Esophagus squamous epithelium (tissue), 5 donors: ENCODE measurements at regions not wholly inside any gene's neighbourhood (a gene's known extent, or its start where the extent isn't known, plus 50 kb on each side); places are given as distances from the start of the nearest gene placed in this dataset.

Experiments used
- DNase-seq: peaks from one replicate; lab custom pipeline; 2025; lab: John Stamatoyannopoulos, UW
- H3K27ac ChIP-seq, 4 donors: fragments of 200-600 bp; sonication (generic); one replicate each; pipeline ENCODE4 v1.5.1; 2016 to 2019; ENCODE audit warnings: mild to moderate bottlenecking in 1 of 4
- H3K27me3 ChIP-seq, 4 donors: fragments of 200-600 bp; sonication (generic); 1 replicate in 3 of 4; 2 replicates in 1 of 4; pipeline versions ENCODE4 v1.5.1 to v1.6.0; 2017 to 2021; ENCODE audit warnings: antibody characterized with exemption in 1 of 4
- H3K36me3 ChIP-seq, 3 donors: fragments of 200-600 bp; sonication (generic); one replicate each; pipeline ENCODE4 v1.5.1; 2016 to 2019
- H3K4me1 ChIP-seq, 3 donors: fragments of 200-600 bp; sonication (generic); one replicate each; pipeline ENCODE4 v1.5.1; 2017 to 2019
- H3K4me3 ChIP-seq, 4 donors: fragments of 200-600 bp; sonication (generic); 1 replicate in 3 of 4; 2 replicates in 1 of 4; pipeline ENCODE4 v1.5.1; 2016 to 2019; ENCODE audit warnings: mild to moderate bottlenecking in 2 of 4, moderate library complexity in 1 of 4
- H3K9me3 ChIP-seq, 3 donors: fragments of 200-600 bp; sonication (generic); one replicate each; pipeline ENCODE4 v1.5.1; 2016 to 2019
- POLR2A ChIP-seq, 4 donors: fragments of 450-650 bp; IDR thresholded peaks; one replicate each; pipeline ENCODE4 v1.6.1; 2017; ENCODE audit warnings: antibody characterized with exemption in 4 of 4, mild to moderate bottlenecking in 4 of 4, moderate library complexity in 3 of 4
- WGBS, 2 donors: methylation state at CpG; one replicate each; pipeline ENCODE4 v1.1.5; 2018; 5-methylcytosine and 5-hydroxymethylcytosine counted together
- intact Hi-C: fragments of 100-400 bp; cut with DNase I; formaldehyde crosslinking; loops from one replicate; pipeline ENCODE4 v1.15.0; 2022
- TF ChIP-seq, protein P1 (sequence below), 6 experiments: fragments of 450-650 bp in 4 of 6; fragments of 200-600 bp in 2 of 6; sonication (generic) in 2 of 6; IDR thresholded peaks; one replicate each; pipeline ENCODE4 v1.5.1; 2016 to 2019; ENCODE audit warnings: antibody characterized with exemption in 6 of 6, mild to moderate bottlenecking in 4 of 6, moderate library complexity in 4 of 6
- donor health status: DM: yes; HTN: yes; CAD: no.

DNA sequence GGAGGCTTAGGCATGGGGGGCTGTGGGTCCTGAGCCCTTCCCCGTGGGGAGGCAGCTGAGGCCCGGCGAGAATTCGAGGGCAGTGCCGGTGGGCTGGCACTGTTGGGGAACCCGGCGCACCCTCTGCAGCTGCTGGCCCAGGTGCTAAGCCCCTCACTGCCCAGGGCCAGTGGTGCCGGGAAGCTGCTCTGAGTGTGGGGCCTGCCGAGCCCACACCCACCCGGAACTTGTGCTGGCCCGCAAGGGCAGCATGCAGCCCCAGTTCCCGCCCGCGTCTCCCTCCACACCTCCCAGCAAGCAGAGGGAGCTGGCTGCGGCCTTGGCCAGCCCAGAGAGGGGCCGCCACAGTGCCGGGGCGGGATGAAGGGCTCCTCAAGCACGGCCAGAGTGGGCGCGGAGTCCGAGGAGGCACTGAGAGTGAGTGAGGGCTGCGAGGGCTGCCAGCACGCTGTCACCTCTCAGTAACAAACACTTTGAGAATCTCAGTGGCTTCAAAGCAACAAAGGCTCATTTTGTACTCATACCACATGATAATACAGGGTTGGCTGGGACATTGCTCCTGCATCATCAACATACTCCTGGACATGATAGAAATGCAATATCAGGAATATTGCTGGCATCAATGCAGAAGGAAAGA, 265.7 kb upstream of the ANKRD55 start:
- no peak overlapping the region for H3K27ac ChIP-seq
- H3K9me3 ChIP-seq, result no peaks in the 10 kb centered on the region
- WGBS, 2 donors, result 89 to 90% methylated on average over 2 to 13 of the region's 24 CpGs
- no peaks in the 10 kb centered on the region for H3K27me3 ChIP-seq
- intact Hi-C loops, result no loop called here
- TF ChIP-seq POLR2A (IDR thresholded peaks at IDR 0.05), result no peak
- TF ChIP-seq, protein P1, sequence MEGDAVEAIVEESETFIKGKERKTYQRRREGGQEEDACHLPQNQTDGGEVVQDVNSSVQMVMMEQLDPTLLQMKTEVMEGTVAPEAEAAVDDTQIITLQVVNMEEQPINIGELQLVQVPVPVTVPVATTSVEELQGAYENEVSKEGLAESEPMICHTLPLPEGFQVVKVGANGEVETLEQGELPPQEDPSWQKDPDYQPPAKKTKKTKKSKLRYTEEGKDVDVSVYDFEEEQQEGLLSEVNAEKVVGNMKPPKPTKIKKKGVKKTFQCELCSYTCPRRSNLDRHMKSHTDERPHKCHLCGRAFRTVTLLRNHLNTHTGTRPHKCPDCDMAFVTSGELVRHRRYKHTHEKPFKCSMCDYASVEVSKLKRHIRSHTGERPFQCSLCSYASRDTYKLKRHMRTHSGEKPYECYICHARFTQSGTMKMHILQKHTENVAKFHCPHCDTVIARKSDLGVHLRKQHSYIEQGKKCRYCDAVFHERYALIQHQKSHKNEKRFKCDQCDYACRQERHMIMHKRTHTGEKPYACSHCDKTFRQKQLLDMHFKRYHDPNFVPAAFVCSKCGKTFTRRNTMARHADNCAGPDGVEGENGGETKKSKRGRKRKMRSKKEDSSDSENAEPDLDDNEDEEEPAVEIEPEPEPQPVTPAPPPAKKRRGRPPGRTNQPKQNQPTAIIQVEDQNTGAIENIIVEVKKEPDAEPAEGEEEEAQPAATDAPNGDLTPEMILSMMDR (IDR thresholded peaks at IDR 0.05), result no peak
- no peaks in the 10 kb centered on the region for H3K36me3 ChIP-seq
- peaks cover 0 to 7% (median 0%) of the 10 kb centered on the region in 3 donors for H3K4me1 ChIP-seq
- no peak overlapping the region for H3K4me3 ChIP-seq
- DNase-seq, result no peak

DNA sequence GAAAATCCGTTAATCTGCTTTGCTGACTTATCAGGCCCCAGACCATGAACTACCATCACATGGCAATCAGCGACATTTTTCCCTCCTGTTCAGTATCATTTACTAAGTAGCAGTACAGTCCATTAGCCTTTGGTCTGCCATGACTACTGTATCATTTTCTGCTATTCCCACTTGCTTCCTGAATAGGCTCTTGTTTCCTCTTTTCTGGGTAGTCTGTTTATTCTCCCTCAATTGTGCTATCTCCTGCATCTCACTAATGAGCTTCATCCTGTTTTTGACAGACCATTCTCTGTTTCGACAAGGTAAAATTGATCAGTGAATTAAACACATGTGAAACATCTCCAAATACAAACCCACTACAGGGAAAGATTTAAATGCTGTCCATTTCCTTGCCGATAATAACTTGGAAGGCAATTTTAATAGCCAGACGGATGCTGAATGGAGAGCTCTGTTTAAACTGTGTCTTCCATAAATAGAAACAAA, 263.5 kb upstream of the ANKRD55 start:
- peaks cover 0 to 20% (median 0%) of the 10 kb centered on the region in 3 donors for H3K4me1 ChIP-seq
- H3K27ac ChIP-seq, result no peak overlapping the region
- no peaks in the 10 kb centered on the region for H3K27me3 ChIP-seq
- WGBS, 2 donors, result 57 to 71% methylated on average over 5 of the region's 5 CpGs
- H3K9me3 ChIP-seq, result no peaks in the 10 kb centered on the region
- DNase-seq, result no peak
- H3K4me3 ChIP-seq, result no peak overlapping the region
- TF ChIP-seq, protein P1 (IDR thresholded peaks at IDR 0.05), result no peak
- TF ChIP-seq POLR2A (IDR thresholded peaks at IDR 0.05), result no peak
- intact Hi-C loops, result no loop called here
- no peaks in the 10 kb centered on the region for H3K36me3 ChIP-seq

DNA sequence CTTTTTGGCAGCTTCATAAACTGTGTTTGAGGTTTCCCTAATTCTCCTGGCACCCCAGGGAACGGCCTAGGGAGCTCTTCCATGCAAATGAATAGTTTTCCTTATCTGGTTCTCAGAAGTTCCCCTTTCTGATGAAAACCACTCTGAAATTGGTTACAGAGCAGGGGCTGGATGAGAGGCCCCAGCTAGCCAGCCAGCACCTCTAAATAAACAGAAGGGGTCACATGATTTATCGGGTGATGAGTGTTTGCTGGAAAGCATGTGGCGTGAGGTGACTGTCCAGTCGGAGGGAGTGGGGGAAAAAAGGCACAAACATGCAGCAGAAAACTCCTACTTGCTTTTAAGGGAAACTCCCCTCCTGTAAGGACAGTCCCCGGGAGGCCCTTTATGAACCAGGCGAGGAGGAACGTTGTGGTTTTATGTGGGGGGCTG, 261.2 kb upstream of the ANKRD55 start:
- 53 to 67% methylated on average over 7 of the region's 7 CpGs for WGBS, 2 donors
- H3K36me3 ChIP-seq, result no peaks in the 10 kb centered on the region
- no peaks in the 10 kb centered on the region for H3K27me3 ChIP-seq
- DNase-seq, result no peak
- TF ChIP-seq POLR2A (IDR thresholded peaks at IDR 0.05), result no peak
- TF ChIP-seq, protein P1 (IDR thresholded peaks at IDR 0.05), result no peak
- no peaks in the 10 kb centered on the region for H3K9me3 ChIP-seq
- no peak overlapping the region for H3K4me3 ChIP-seq
- H3K4me1 ChIP-seq, result peaks cover 0 to 40% (median 8%) of the 10 kb centered on the region in 3 donors
- intact Hi-C loops, result no loop called here
- peak overlapping the region in 1 of 4 donors; percentile 11 for H3K27ac ChIP-seq

DNA sequence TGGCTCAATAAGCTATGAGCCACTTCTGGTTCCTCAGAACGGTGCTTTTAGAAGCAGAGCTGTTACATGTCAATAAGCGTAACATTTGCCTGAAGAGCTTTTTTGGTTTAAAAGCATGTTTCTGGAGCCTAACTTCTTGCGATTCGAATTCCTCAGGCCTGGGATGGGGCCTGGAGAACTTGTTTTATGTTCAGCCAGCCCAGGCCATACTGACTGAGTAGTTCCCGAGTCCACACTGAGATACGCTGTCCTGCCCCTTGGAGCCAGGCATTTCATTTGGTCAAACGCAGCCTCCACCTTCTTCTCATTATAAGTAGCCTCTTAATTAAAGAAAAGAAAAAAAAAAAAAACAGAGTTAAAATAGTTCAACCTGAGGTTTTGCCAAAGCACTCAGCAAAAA, 260.6 kb upstream of the ANKRD55 start:
- intact Hi-C loops, result no loop called here
- no peak for DNase-seq
- Histone ChIP-seq H3K27ac (no peak overlapping the region), H3K4me1 (peaks cover 0 to 40% (median 8%) of the 10 kb centered on the region in 3 donors), H3K4me3 (no peak overlapping the region), H3K27me3 (no peaks in the 10 kb centered on the region), H3K36me3 (no peaks in the 10 kb centered on the region), H3K9me3 (no peaks in the 10 kb centered on the region)
- TF ChIP-seq, protein P1 (IDR thresholded peaks at IDR 0.05), result no peak
- no peak for TF ChIP-seq POLR2A (IDR thresholded peaks at IDR 0.05)
- 79 to 90% methylated on average over 6 to 7 of the region's 7 CpGs for WGBS, 2 donors

DNA sequence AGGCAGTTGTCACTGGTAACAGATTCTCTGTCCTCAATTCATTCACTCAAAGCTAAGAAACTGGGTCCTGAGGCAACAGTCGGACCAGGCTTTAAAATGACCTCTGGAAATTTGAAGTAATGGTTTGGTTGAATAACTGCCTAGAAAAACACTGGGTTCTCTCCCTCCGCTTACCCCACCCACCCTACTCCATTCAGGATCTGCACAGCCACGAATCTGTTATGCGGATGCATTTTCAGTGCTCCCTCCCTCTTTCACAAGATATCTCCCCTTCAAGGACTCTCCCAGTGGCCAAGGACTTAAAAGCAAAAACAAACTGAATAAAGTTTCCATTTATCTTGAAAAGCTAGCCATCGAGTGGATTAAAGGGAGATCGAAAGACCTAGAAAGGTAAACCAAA, 260.2 kb upstream of the ANKRD55 start:
- Histone ChIP-seq H3K27ac (no peak overlapping the region), H3K9me3 (no peaks in the 10 kb centered on the region), H3K4me3 (no peak overlapping the region), H3K4me1 (peaks cover 0 to 40% (median 8%) of the 10 kb centered on the region in 3 donors), H3K27me3 (no peaks in the 10 kb centered on the region), H3K36me3 (no peaks in the 10 kb centered on the region)
- no peak for DNase-seq
- TF ChIP-seq, protein P1 (IDR thresholded peaks at IDR 0.05), result no peak
- no peak for TF ChIP-seq POLR2A (IDR thresholded peaks at IDR 0.05)
- intact Hi-C loops, result no loop called here
- 91 to 95% methylated on average over 6 of the region's 6 CpGs for WGBS, 2 donors
